H54 (cell line): ENCODE measurements at regions not wholly inside any gene's neighbourhood (a gene's known extent, or its start where the extent isn't known, plus 50 kb on each side); places are given as distances from the start of the nearest gene placed in this dataset.
A peak's percentile ranks its signal among the peaks of the same experiment; 100 is the strongest.
"Not testable (repeated sequence)": the region's sequence is repeated elsewhere in the genome, so short reads cannot be mapped to it uniquely, and the experiment has no call there.

ENCODE experiments used
- DNase-seq: peaks from one replicate; pipeline ENCODE4 v3.0.0; 2011; ENCODE audit warnings: low spot score, mixed read lengths; ENCODE audit not compliant: insufficient read length
- FAIRE-seq: peaks from 3 replicates; lab custom pipeline; 2011; peaks lifted over from hg19 to GRCh38; lab: Jason Lieb, UNC
- POLR2A ChIP-seq: IDR thresholded peaks from 2 replicates; pipeline ENCODE4 v1.6.1; 2011; ENCODE audit warnings: low read depth, mild to moderate bottlenecking, low read length

GRCh38 chr13:69292789-69293425 lies 814.7 kb upstream of the ATXN8OS start:
- no peak for TF ChIP-seq POLR2A
- DNase-seq: no peak
- no peak for FAIRE-seq

- no peak for TF ChIP-seq POLR2A
- FAIRE-seq (no peak), DNase-seq (no peak)
These were observed 816.2 kb upstream of the ATXN8OS start for GRCh38 chr13:69291292-69291906.

GRCh38 chr13:69288026-69288425 lies 819.6 kb upstream of the ATXN8OS start:
- no peak for TF ChIP-seq POLR2A
- no peak for DNase-seq
- FAIRE-seq: no peak

- TF ChIP-seq POLR2A: no peak
- peak; percentile 41 for FAIRE-seq
- no peak for DNase-seq
These were observed 820.5 kb upstream of the ATXN8OS start for GRCh38 chr13:69287050-69287698.

GRCh38 chr13:69283837-69284236 lies 823.8 kb upstream of the ATXN8OS start:
- FAIRE-seq (no peak), DNase-seq (no peak)
- TF ChIP-seq POLR2A: no peak

- no peak for TF ChIP-seq POLR2A
- DNase-seq (no peak), FAIRE-seq (no peak)
These were observed 824.3 kb upstream of the ATXN8OS start for GRCh38 chr13:69283301-69283700.

GRCh38 chr13:69280399-69280798 lies 827.2 kb upstream of the ATXN8OS start:
- DNase-seq: no peak
- TF ChIP-seq POLR2A: no peak
- no peak for FAIRE-seq

- TF ChIP-seq POLR2A: no peak
- DNase-seq: no peak
- FAIRE-seq: no peak
These were observed 828.4 kb upstream of the ATXN8OS start for GRCh38 chr13:69279213-69279612.

- DNase-seq (no peak), FAIRE-seq (no peak)
- no peak for TF ChIP-seq POLR2A
These were observed 833.4 kb upstream of the ATXN8OS start for GRCh38 chr13:69274231-69274630.

- TF ChIP-seq POLR2A: no peak
- no peak for FAIRE-seq
- no peak for DNase-seq
These were observed 843.0 kb upstream of the ATXN8OS start for GRCh38 chr13:69264362-69265334.

GRCh38 chr13:69243366-69243765 lies 864.3 kb upstream of the ATXN8OS start:
- TF ChIP-seq POLR2A: no peak
- DNase-seq (no peak), FAIRE-seq (no peak)

- FAIRE-seq: no peak
- TF ChIP-seq POLR2A: no peak
- no peak for DNase-seq
These were observed 873.5 kb upstream of the ATXN8OS start for GRCh38 chr13:69234171-69234570.

GRCh38 chr13:69226427-69226826 lies 881.2 kb upstream of the ATXN8OS start:
- TF ChIP-seq POLR2A: no peak
- no peak for FAIRE-seq
- no peak for DNase-seq

GRCh38 chr13:69221633-69222498 lies 885.8 kb upstream of the ATXN8OS start:
- not testable (repeated sequence) for FAIRE-seq

More at GRCh38 chr13:69221633-69222498, 885.8 kb upstream of the ATXN8OS start:
- DNase-seq: not testable (repeated sequence)
